ENCODE measurements at regions not wholly inside any gene's neighbourhood (a gene's known extent, or its start where the extent isn't known, plus 50 kb on each side); places are given as distances from the start of the nearest gene placed in this dataset.

DNA sequence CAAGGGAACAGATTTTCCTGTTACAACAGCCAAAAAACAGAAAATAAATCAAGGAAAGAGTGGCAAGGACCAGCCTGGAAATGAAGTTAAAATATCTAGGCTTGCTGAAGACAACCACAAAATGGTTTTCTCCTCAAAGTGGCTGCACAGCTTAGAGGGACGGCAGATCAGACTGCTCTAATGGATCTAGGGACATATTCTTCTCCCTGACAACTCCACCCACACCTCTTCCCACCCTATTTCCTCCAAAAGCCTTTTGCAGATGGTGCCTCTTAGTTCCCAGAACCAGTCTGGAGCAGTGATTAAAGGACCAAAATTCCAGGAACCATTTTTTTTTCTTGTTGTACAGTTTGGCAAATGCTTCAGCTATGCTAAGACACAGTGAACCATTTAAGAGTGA lies 220.2 kb upstream of the SIX2 start:
- no peak for TF ChIP-seq CTCF (IDR thresholded peaks at IDR 0.05; ENCODE audit: low read length)
- TF ChIP-seq EZH2 (IDR thresholded peaks at IDR 0.05; ENCODE audit: borderline replicate concordance, low read length): no peak

All from OCI-LY1 (cell line).